GM21526 (cell line): ENCODE measurements at regions not wholly inside any gene's neighbourhood (a gene's known extent, or its start where the extent isn't known, plus 50 kb on each side); places are given as distances from the start of the nearest gene placed in this dataset.
"Not testable (repeated sequence)": the region's sequence is repeated elsewhere in the genome, so short reads cannot be mapped to it uniquely, and the experiment has no call there.

Source experiments
- ATAC-seq: cut with Tn5 transposase; IDR thresholded peaks from one replicate; pipeline ENCODE4 v1.9.1; 2021; ENCODE audit warnings: moderate library complexity; ENCODE audit not compliant: unreplicated experiment, low FRiP score

GRCh38 chr6:40852779-40853373 lies 186.1 kb downstream of the UNC5CL start:
- no peak for ATAC-seq

DNA sequence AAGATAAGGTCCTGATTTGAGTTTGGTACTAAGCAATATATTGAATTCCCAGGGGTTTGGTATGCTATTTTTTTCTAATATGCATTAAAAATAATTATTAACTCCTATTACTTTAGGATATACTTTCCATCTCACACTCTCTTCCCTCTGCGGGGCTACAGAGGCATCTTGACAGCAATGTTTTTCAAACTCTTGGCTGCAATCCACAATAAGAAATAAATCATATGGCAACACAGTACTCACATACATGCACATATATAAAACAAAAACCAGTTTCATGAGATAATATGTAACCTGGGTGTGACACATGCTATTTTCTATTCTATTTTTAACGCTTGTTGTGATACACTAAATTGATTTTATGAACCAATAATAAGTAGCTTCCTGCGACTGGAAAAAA lies 189.5 kb downstream of the UNC5CL start:
- ATAC-seq = no peak

DNA sequence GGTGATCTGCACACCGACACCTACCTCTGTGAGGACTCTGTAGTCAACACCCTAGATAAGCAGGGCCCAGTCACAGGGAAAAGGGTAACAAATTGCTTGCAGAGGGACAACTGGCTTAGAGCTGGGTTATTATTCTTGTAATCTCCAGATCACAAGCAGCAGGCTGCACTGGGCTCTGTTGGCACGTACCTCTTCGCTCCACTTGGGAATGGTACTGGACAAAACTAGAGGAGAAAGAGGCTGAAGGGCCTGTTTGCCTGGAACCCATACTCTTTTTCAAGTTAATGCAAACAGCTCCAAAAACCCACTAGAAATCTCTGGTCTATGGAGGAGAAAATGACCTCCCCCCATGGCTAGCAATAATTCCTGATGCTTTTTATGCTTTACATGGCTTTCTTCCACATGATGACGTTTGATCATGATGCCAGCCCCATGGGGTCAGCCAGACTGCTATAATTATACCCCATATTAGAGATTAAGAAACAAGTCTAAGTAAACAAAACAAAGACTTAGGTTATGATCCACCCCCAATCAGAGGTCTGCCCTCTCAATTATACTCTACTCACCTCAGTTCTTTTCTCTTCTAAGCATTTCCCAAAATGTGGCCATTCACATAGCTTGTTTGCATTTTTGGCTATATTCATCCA lies 190.0 kb downstream of the UNC5CL start:
- no peak for ATAC-seq

DNA sequence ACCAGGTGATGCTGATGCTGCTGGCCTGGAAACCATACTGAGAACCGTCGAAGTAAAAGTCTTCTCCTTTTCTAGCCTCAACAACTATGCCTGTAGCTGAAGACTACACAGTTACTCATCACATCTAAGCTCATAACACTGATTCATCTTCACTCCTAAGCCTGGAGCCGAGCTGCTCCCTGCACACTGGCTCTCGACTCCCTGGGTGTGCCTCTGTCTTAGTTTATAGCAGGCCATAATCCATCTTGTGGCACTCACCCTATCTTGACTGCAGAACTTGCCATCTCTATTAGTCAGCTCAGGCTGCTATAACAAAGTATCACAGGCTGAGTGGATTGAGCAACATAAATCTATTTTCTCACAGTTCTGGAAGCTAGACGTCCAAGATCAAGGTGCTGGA lies 191.0 kb downstream of the UNC5CL start:
- ATAC-seq = no peak

GRCh38 chr6:40845553-40845952 lies 193.5 kb downstream of the UNC5CL start:
- ATAC-seq = no peak

DNA sequence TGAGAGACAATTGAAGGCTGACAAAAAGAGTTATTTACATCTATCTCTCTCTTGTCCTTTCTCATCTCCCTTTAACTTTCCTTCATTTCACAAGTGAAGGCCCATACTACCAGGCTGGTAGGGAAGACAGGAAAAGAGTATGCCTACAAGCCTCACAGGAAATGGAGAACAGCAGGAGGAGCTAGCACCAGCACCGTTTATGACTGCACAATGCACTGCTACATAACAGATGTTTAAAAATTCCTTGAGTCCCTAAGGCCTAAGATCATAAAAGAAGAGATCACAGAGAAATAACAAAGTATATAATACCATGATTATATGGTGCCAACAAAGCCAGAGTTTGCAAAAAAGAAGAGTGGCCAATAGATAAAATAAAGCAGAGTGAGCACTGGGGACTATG lies 194.8 kb downstream of the UNC5CL start:
- no peak for ATAC-seq

DNA sequence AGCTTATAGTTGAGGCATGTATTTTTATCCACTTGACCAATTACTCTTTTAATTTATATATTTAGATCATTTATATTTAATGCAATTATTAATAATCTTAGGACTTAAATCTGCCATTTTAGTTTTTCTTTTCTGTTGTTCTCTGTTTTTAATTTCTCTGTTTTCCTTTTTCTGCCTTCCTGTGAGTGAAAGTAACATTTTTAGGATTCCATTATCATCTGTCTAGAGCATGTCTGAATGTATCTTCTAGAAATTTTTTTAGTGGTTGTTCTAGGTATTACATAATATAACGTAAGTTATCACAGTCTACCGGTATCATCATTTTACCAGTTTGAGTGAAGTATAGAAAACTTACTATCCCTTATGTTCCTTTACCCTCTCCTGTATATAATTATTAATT lies 197.3 kb downstream of the UNC5CL start:
- no peak for ATAC-seq

- ATAC-seq = no peak
Measured at GRCh38 chr6:40832691-40833090, 206.3 kb downstream of the UNC5CL start.

DNA sequence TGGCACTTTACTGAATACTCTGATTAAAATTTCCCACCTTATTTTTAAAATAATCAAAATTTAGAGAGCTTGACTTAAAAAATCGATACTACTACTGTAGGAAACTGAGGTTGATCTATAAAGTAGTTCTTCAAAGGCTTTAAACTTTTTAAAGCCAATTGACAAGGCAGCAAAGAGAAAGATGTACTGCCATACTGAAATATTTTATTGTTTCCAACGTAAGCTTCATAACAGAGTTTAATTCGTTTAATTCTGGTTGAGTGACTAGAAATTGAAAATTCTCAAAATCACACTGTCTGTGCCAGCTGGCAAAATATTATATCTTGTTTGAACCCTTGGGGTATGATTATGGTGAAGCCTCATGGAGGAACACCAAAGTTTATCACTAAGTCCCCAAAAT lies 207.6 kb downstream of the UNC5CL start:
- ATAC-seq = no peak

DNA sequence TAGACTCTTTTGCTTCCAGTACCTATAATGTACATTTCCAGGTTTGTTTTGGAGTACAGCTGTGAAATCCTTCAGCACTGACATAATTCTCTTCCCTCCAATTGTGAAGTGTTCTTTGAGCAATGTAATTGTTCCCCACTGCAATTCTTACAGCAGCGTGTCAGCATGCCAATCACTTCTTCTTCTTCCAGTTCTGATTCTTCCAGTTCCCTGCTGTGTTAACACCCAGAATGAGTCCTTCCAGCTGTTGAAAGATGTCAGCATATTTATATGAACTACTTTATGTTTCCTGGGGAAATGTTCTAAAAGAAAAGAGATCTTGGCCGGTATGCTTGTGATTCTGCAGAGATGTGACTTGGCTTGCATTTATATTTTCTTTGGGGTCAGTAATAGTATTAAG lies 213.9 kb downstream of the UNC5CL start:
- ATAC-seq = no peak

GRCh38 chr6:40823917-40824891 lies 214.8 kb downstream of the UNC5CL start:
- not testable (repeated sequence) for ATAC-seq

DNA sequence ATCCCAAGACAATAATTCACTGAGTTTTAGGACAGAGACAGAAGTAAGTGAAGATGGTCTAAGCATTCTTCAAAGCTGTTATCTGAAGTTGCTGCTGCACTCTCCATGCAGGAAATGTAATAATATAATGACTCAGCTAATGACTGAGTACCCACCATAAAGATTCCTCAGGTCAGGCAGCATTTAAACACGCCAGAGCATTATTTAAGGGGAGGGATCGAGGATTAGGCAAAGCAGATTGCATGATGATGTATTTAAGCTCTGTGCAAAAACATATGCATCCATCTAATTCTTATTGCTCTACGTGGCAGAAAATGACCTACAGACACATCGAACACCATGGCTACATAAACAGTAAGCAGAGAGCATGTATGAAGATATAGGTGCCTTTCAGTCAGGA lies 216.4 kb downstream of the UNC5CL start:
- no peak for ATAC-seq

DNA sequence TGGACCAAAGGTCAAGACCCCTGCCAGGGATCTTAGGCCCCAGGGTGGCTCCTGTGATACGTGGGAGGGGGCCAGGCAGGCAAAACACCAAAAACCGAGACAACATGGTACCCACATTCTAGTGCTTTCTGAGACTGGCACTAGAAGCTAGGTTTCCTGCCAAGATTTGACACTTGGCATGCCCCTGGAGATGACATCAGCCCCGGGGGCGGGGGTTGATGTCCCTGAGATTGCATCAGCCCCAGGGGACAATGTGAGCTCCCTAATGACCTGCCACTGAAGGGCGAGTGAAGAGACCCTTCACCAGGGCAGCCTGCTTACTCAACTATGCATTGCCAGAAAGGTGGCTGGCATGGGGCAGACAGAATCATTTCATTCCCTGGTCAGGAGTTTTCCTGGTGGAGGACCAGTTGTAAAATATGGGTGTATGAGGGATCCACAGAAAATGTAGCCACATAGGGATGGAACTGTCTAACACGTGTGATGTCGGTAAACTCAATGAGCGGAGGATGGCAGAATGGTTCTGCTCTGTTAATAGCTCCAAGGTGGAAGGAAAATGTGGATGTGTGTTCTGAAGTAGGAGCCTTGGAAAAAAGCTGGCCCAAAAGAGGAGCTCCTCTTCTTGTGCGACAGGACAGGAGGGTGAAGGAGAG lies 219.7 kb downstream of the UNC5CL start:
- no peak for ATAC-seq

- ATAC-seq = no peak
Measured at GRCh38 chr6:40817369-40817768, 221.7 kb downstream of the UNC5CL start.

GRCh38 chr6:40816601-40817000 lies 222.4 kb downstream of the UNC5CL start:
- ATAC-seq = no peak

DNA sequence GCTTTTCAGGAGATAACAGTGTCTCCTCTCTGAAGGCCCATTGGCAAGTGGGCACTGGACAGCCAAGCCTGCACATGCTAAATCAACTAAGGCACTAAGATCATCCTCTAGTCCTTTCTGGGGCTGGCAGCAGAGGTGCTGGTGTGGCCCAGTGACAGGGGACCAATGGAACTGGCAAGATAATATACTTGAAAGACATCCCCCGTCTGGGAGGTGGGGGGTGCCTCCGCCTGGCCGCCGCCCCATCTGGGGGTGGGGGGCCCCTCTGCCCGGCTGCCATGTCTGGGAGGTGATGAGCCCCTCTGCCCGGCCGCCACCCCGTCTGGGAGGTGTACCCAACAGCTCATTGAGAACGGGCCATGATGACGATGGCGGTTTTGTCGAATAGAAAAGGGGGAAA lies 223.3 kb downstream of the UNC5CL start:
- no peak for ATAC-seq

GRCh38 chr6:40810171-40810570 lies 223.0 kb upstream of the LRFN2 start:
- ATAC-seq = no peak

- ATAC-seq = no peak
Measured at GRCh38 chr6:40809627-40810026, 222.5 kb upstream of the LRFN2 start.

- ATAC-seq = no peak
Measured at GRCh38 chr6:40807484-40807883, 220.3 kb upstream of the LRFN2 start.

DNA sequence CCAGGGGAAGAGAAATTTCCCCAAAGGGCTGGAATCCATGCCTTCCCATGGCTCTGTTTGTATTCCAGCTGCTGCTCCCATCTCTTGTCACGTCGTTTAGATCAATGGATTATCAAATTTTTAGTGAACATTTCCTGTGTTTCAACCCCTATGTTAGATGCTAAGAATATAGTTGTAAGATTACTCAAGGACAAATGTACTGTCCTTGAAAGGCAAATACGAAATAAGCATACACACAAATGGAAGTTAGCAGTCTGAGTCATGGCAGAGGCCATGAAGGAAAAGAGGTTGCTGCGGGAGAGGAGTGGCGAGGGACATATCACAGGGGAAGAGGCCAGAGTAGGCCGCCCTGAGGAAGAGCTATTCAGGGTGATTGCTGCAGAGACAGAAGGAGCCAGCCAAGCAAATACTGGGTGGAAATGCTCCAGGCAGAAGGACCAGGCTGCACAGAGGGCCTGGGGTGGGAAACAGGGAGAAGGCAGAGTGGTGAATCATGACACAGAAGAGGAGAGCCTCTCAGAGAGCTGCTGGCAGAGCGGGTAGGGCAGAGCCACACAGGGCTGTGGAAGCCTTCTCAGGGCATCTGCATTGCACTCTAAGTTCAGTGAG lies 219.2 kb upstream of the LRFN2 start:
- no peak for ATAC-seq

GRCh38 chr6:40805336-40805735 lies 218.2 kb upstream of the LRFN2 start:
- no peak for ATAC-seq
